AG09319 (cell line): ENCODE measurements at regions not wholly inside any gene's neighbourhood (a gene's known extent, or its start where the extent isn't known, plus 50 kb on each side); places are given as distances from the start of the nearest gene placed in this dataset.

ENCODE experiments used
- DNase-seq: peaks from one replicate; pipeline ENCODE4 v3.0.0-alpha.2; 2010; ENCODE audit warnings: low read depth; ENCODE audit errors: extremely low read depth
- CTCF ChIP-seq: IDR thresholded peaks from 2 replicates; pipeline ENCODE4 v1.5.1; 2011; ENCODE audit warnings: low read depth, mild to moderate bottlenecking, inconsistent platforms, low read length, moderate library complexity

- TF ChIP-seq CTCF: no peak
- DNase-seq: no peak
Observed at GRCh38 chr1:209319549-209319948, 264.0 kb upstream of the CAMK1G start.

- DNase-seq: no peak
- TF ChIP-seq CTCF: no peak
Observed at GRCh38 chr1:209323743-209324142, 259.8 kb upstream of the CAMK1G start.

GRCh38 chr1:209324901-209325871, 258.3 kb upstream of the CAMK1G start:
- no peak for DNase-seq
- no peak for TF ChIP-seq CTCF

- TF ChIP-seq CTCF: no peak
- no peak for DNase-seq
Observed at GRCh38 chr1:209326076-209326475, 257.4 kb upstream of the CAMK1G start.

- no peak for DNase-seq
- no peak for TF ChIP-seq CTCF
Observed at GRCh38 chr1:209326831-209327230, 256.7 kb upstream of the CAMK1G start.

- TF ChIP-seq CTCF: no peak
- no peak for DNase-seq
Observed at GRCh38 chr1:209328196-209328595, 255.3 kb upstream of the CAMK1G start.

GRCh38 chr1:209335178-209335577, 248.3 kb upstream of the CAMK1G start:
- TF ChIP-seq CTCF: peak; percentile 83
- DNase-seq: no peak
